Vagina (tissue), 2 donors: ENCODE measurements at regions not wholly inside any gene's neighbourhood (a gene's known extent, or its start where the extent isn't known, plus 50 kb on each side); places are given as distances from the start of the nearest gene placed in this dataset.

ENCODE experiments used
- CTCF ChIP-seq, 3 experiments: fragments of 450-650 bp in 2 of 3; fragments of 200-600 bp in 1 of 3; sonication (generic) in 1 of 3; IDR thresholded peaks; one replicate each; pipeline ENCODE4 v1.5.1; 2017 to 2019; ENCODE audit warnings: antibody characterized with exemption in 3 of 3, mild to moderate bottlenecking in 2 of 3, moderate library complexity in 2 of 3
- POLR2A ChIP-seq, 2 donors: fragments of 450-650 bp; IDR thresholded peaks; one replicate each; pipeline ENCODE4 v1.6.1; 2017; ENCODE audit warnings: antibody characterized with exemption in 2 of 2, mild to moderate bottlenecking in 2 of 2, moderate library complexity in 2 of 2
- POLR2AphosphoS5 ChIP-seq, 2 donors: sonication (generic); formaldehyde crosslinking; IDR thresholded peaks; one replicate each; pipeline ENCODE4 v1.9.0; 2017; ENCODE audit warnings: antibody characterized with exemption in 2 of 2, mild to moderate bottlenecking in 2 of 2, low read depth in 1 of 2; ENCODE audit not compliant: insufficient read depth in 1 of 2

DNA sequence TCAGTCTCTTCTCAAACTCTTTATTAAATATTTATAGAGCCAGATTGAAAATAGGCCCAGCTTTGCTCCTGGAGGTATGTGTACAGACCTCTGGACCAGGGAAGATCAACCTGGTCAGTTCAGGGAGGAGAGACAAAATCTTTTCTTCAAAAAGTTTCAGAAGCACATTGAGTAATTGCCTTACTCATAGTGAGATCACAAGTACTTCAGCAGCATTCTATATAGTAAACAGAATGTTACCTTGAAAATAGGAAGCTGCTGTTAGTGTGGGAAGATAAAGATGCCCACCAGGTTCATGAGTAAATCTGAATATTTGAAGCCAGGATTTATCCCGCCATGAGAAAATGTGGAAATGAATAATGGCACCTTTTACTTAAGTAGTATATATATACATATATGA, 665.9 kb upstream of the CITED2 start:
- no peak for TF ChIP-seq CTCF (IDR thresholded peaks at IDR 0.05)
- no peak for TF ChIP-seq POLR2A (IDR thresholded peaks at IDR 0.05)
- no peak for TF ChIP-seq POLR2AphosphoS5 (IDR thresholded peaks at IDR 0.05; ENCODE audit: insufficient read depth in 1 of 2, low read depth in 1 of 2)
